BJ (cell line): ENCODE measurements at regions not wholly inside any gene's neighbourhood (a gene's known extent, or its start where the extent isn't known, plus 50 kb on each side); places are given as distances from the start of the nearest gene placed in this dataset.

Source experiments
- CTCF ChIA-PET: fragments of 350-600 bp; formaldehyde crosslinking; extraction: SDS; loops from one replicate; lab custom pipeline; 2021; ENCODE audit warnings: antibody characterized with exemption, inconsistent platforms; lab: Yijun Ruan, JAX
- POLR2A ChIA-PET: fragments of 300-600 bp; sonication (Branson Sonifier 250); formaldehyde crosslinking; extraction: SDS; loops from one replicate; lab custom pipeline; 2021; ENCODE audit warnings: antibody characterized with exemption; lab: Charles Lee
- DNase-seq: peaks from one replicate; pipeline ENCODE4 v3.0.0-alpha.2; 2011; ENCODE audit warnings: low read depth
- H3K27me3 ChIP-seq: 2 replicates; pipeline ENCODE4 v1.6.0; 2011; ENCODE audit warnings: low read length; ENCODE audit not compliant: control insufficient read depth, insufficient read depth
- H3K36me3 ChIP-seq: 2 replicates; pipeline ENCODE4 v1.5.1; 2011; ENCODE audit warnings: low read length; ENCODE audit not compliant: control insufficient read depth, insufficient read depth
- H3K4me3 ChIP-seq: 2 replicates; pipeline ENCODE4 v1.5.1; 2011; ENCODE audit warnings: low read depth, mild to moderate bottlenecking, control low read depth, low read length
- CTCF ChIP-seq: IDR thresholded peaks from 2 replicates; pipeline ENCODE4 v1.5.1; 2011; ENCODE audit warnings: low read depth, mild to moderate bottlenecking, control low read depth, inconsistent platforms, low read length, moderate library complexity; ENCODE audit not compliant: insufficient read depth

GRCh38 chr4:124953061-124953460 lies 240.5 kb upstream of the ANKRD50 start:
- no peak for TF ChIP-seq CTCF
- Histone ChIP-seq H3K4me3 (no peak overlapping the region), H3K36me3 (no peaks in the 10 kb centered on the region), H3K27me3 (no peaks in the 10 kb centered on the region)
- peak; percentile 35 for DNase-seq
- POLR2A ChIA-PET = no interaction called here
- CTCF ChIA-PET = no interaction called here

DNA sequence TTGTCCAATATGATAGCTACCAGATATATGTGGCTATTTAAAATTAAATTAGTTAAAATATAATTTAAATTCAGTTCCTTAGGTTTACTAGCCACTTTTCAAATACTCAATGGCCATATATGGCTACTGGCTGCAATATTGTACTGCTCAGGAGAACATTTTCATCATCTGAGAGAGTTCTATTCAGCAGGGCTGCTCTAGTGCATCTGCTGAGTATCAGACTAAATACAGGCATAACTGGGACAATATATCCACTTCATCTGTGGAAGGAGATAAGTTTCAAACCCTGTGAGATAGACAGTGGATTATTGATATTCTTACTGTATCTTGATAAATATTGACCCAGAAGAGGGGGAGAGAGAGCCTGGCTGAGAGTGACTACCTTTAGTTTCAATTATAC lies 240.1 kb upstream of the ANKRD50 start:
- no peaks in the 10 kb centered on the region for H3K27me3 ChIP-seq
- no peak for DNase-seq
- no peaks in the 10 kb centered on the region for H3K36me3 ChIP-seq
- ChIA-PET CTCF (no interaction called here), POLR2A (no interaction called here)
- no peak overlapping the region for H3K4me3 ChIP-seq
- no peak for TF ChIP-seq CTCF

- no peaks in the 10 kb centered on the region for H3K27me3 ChIP-seq
- no peaks in the 10 kb centered on the region for H3K36me3 ChIP-seq
- ChIA-PET POLR2A (no interaction called here), CTCF (interaction anchor here (0.9 to 1.4 kb wide), 2 partner anchors 13 to 14 kb away, joined by 3 to 4 read pairs; no protein-coding TSS in a partner anchor)
- H3K4me3 ChIP-seq = no peak overlapping the region
- TF ChIP-seq CTCF = no peak
- no peak for DNase-seq
These were observed 236.6 kb upstream of the ANKRD50 start for GRCh38 chr4:124948976-124949597.

- no peak overlapping the region for H3K4me3 ChIP-seq
- TF ChIP-seq CTCF = no peak
- DNase-seq = no peak
- no peaks in the 10 kb centered on the region for H3K36me3 ChIP-seq
- ChIA-PET CTCF (no interaction called here), POLR2A (no interaction called here)
- H3K27me3 ChIP-seq = no peaks in the 10 kb centered on the region
These were observed 235.2 kb upstream of the ANKRD50 start for GRCh38 chr4:124947622-124948265.

- Histone ChIP-seq H3K27me3 (no peaks in the 10 kb centered on the region), H3K36me3 (no peaks in the 10 kb centered on the region), H3K4me3 (no peak overlapping the region)
- TF ChIP-seq CTCF = no peak
- ChIA-PET POLR2A (no interaction called here), CTCF (no interaction called here)
- no peak for DNase-seq
These were observed 234.2 kb upstream of the ANKRD50 start for GRCh38 chr4:124946696-124947095.
